Right renal cortex interstitium (tissue), 3 donors: ENCODE measurements at regions not wholly inside any gene's neighbourhood (a gene's known extent, or its start where the extent isn't known, plus 50 kb on each side); places are given as distances from the start of the nearest gene placed in this dataset.

Experiments used
- DNase-seq, 3 donors: peaks; one replicate each; pipeline ENCODE4 v3.0.0-alpha.2; 2013; ENCODE audit warnings: low read depth in 3 of 3, low spot score in 2 of 3

- no peak for DNase-seq
Measured at GRCh38 chr2:18704276-18704675, 114.9 kb upstream of the NT5C1B start.

DNA sequence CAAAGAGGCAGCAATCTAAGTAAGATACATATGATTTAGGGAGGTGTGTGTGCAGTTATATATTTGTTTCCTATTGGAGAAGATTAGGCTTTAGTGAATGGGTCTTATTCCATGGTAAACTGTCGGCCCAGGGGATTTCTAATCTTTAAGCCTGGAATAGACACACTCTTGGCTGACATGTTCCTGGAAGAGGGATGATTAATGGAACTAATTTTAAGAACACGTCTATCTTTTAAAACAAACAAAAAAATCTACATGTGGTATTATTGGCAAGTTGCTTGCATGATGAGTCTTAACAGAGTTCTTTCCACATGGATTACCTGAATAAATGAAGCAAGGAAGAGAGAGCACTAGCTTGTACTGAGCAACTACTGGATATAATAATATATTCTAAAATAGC lies 114.2 kb upstream of the NT5C1B start:
- no peak for DNase-seq

GRCh38 chr2:18701981-18702380 lies 112.6 kb upstream of the NT5C1B start:
- DNase-seq: no peak

GRCh38 chr2:18701546-18701945 lies 112.2 kb upstream of the NT5C1B start:
- no peak for DNase-seq

DNA sequence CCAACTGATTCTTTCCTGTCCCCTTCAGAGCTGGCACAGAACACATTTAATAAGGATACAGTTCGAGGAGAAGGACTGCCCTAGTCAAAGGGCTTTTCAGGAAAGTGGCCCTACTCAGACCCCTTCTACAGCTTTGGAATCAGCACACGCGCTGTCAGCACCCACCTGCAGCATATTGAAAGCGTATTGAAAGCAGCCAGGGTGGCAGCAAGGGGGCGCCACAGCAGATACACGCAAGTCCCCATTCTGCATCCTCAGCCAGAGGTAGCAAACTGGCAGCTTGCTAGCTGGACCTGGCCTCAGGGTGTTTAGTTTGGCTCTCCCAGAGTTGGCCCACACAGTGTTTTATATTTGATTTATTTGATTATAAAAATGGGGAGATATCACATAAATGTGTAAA lies 101.0 kb upstream of the NT5C1B start:
- DNase-seq: no peak

DNA sequence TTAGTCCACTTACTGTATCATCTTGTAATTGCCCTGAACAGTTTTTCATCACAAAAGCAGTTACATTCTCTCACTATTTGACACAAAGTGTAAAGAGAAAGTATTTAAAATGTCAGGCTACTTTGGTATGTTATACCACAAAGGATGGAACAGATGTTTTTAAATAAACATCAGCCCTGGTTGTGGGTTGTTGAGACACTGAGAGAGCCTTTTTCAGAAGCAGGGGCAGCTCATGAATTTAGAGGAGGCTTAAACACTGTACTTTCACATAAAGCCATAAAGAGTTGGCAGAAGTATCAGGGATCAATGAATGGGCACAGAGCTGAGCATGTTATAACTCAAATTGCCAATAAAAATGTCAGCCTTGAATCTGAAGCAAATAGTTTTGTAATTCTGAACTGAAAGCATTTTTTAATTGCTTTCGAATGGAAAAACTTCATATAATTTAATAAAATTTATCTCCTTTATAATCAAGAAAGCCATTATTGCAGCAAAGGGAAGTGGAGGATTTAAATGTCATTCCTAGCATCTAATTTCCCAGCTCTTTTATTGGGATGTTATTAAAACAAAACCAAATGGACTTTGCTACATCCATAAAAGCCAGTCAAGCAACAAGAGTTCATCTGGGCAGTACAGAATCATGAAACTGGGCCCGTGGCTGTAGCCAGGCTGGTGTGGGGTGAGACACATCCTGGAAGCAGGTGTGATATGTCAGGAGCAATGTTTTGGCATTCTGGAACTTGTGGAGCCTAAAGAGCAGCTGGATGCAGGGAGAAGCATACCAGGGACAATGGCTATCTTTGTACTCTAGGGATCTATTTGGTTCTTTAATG lies 95.1 kb upstream of the NT5C1B start:
- DNase-seq: peak in 2 of 3 donors; percentile 13 to 31

GRCh38 chr2:18682681-18683080 lies 93.3 kb upstream of the NT5C1B start:
- no peak for DNase-seq

DNA sequence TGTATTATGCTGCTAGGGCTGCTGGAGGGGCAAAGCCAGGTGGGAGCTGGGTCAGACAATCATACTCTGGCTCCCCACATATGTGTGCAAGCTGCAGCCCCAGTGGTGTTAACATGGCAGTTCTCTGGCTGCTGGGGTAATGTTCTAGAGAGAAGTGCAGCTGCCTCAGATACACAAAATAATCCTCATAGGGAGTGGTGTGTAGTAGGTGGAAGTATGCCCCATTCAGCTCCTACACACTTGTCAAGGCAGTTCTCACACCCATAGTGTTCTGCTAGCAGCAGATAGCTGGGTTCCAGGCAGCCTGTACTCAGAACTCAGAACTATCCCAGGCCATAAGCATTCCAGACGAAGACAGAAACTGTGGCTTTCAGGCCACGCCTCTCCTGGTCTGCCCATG lies 87.9 kb upstream of the NT5C1B start:
- DNase-seq: no peak

DNA sequence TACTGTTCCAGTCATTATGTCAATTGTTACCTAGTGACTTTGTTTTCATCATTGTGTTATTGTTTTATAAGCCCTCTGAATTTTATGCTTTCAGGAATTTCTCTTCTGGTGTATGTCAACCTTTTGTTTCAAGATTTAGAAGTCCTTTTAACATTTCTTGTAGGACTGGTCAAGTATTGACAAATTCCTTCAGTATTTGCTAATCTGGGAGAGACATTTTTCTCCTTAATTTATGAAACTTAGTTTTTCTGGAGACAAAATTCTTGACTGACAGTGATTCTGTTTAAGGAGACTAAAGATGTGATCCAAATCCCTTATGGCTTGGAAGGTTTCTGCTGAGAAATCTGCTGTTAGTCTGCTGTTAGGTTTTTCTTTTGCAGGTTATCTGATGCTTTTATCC lies 84.9 kb upstream of the NT5C1B start:
- DNase-seq: no peak

GRCh38 chr2:18671363-18671762 lies 82.0 kb upstream of the NT5C1B start:
- no peak for DNase-seq

GRCh38 chr2:18668221-18668620 lies 78.9 kb upstream of the NT5C1B start:
- no peak for DNase-seq

- DNase-seq: no peak
Measured at GRCh38 chr2:18664421-18664820, 75.1 kb upstream of the NT5C1B start.

GRCh38 chr2:18663861-18664260 lies 74.5 kb upstream of the NT5C1B start:
- no peak for DNase-seq

- no peak for DNase-seq
Measured at GRCh38 chr2:18662689-18663088, 73.3 kb upstream of the NT5C1B start.

DNA sequence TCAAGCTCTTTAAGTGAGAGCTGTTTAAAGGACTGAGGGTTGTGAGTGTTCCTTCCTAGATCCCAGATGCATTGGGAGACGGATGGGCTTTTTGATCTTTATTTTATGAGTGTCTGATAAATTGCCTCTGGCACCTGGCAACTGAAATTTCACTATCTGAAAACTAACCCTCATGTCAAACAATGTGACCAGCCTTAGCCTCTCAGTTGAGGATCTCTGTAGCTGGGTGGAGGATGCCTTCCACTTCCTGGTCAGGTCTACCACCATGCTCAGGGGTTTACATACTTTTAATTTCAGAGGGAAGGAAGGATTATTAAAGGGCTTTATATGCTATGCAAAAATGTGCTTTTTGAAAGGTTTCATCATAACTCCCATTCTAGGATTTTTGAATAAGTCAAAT lies 70.5 kb upstream of the NT5C1B start:
- DNase-seq: no peak

DNA sequence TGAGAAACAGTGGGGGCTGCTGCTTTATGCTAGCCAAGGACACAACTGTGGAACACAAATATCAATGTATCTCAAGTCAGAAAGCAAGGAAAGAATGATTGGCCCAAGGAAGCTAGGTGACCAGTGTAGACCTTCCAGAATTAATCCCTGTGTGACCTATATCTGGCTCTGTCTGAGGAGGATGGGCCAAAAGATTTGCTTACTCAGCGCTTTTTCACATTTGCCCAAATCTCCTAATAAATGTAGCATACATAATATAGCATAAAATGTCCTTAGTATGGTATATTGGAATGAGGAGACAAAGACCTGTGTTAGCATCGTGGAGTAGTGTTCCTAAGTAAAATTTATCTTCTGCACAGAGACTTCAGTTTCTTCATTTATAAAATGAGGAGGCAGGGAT lies 66.7 kb upstream of the NT5C1B start:
- no peak for DNase-seq

- DNase-seq: no peak
Measured at GRCh38 chr2:18651842-18652774, 62.7 kb upstream of the NT5C1B start.

DNA sequence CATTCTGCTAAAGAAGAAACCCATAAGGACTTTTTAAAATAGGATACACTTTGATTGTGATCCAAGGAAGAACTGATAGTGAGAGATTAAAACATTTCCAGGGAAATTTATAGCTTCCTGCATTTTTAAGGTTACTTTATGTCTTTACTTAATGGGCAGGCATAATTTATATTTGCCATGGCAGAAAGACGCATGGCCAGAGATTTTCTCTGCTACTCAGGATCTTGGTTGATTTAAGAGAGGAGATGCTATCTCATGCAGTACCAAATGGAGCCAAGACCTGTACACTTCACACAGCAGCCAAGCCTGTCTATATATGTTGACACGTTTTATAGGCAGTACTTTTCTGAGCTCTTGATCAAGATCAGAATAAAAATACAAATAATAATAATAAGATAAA lies 60.9 kb upstream of the NT5C1B start:
- DNase-seq: no peak

DNA sequence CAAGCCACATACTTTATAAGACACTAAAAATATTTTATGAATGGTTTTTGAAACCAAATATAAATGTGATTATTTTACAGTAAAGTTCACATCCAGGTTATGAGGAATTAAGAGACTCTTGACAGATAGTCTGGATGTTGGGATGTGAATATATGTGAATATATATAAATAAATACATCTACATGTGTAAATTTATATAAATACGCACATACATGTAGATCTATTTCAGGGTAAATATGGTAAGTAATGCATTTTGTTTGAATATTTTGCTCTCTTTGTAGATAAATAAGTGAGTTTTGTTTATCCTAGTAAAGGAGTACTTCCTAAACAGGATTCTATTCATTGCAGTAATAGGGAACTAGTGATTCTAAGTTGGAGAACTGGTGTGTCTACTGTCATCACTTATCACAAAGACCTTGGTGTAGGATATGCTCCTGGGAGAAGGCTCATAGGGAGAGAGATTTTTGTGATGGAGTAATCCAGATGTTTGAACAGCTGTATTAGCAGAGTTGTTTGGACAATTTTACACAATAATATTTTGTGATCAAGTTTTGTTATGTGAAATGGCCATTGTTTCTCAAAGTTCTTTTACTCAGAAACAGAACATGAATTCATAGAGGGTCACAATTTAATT lies 60.2 kb upstream of the NT5C1B start:
- no peak for DNase-seq

DNA sequence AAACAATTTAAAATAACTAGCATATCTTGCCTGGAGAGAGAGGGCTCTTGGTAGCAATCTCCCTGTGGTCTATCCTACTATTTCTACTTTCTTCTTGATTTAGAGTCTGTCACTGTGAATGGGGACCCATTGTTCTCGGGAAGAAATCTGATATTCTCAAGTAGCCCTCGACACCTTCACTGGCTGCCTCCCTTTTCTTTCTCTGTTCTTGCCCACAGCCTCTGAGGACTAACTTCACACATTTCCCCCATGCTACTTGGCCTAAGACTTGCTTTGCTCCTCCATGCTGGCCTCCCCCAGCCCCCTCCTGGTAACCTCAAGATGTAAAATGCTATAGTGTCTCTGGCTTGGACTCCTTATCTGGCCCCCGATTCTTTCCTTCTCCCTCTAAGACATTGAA lies 58.8 kb upstream of the NT5C1B start:
- DNase-seq: no peak

DNA sequence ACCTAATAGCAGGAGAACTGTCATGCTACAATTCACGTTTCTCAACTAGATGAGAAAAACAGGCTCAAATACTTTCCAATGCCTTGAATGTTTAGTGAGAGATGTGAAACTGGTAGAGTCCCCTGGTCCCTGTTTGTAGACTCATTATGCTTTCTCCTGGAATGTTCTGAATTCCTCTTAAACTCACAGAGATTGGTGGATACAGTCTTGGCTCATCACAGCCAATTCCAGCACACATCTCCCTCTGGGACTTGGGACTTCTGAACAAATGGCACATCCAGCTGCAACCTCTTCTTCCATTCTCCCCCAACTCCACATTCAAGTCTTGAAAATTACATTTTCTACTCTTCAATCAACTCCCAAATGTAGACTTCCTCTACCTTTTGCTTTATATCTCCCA lies 58.4 kb upstream of the NT5C1B start:
- no peak for DNase-seq
